Spleen (tissue), 7 donors: ENCODE measurements at regions not wholly inside any gene's neighbourhood (a gene's known extent, or its start where the extent isn't known, plus 50 kb on each side); places are given as distances from the start of the nearest gene placed in this dataset.

Experiments
- CTCF ChIP-seq, 11 experiments: fragments of 200-600 bp in 7 of 11; fragments of 450-650 bp in 4 of 11; sonication (generic) in 4 of 11; IDR thresholded peaks in 8 of 11; conservative IDR thresholded peaks in 3 of 11; 1 replicate in 7 of 11; 2 replicates in 4 of 11; pipeline versions ENCODE4 v1.4.0 to v1.8.0; 2016 to 2021; ENCODE audit warnings: antibody characterized with exemption in 11 of 11, inconsistent platforms in 4 of 11, mild to moderate bottlenecking in 1 of 11
- POLR2A ChIP-seq, 3 donors: fragments of 450-650 bp; IDR thresholded peaks; one replicate each; pipeline ENCODE4 v1.5.1; 2017; ENCODE audit warnings: antibody characterized with exemption in 3 of 3, mild to moderate bottlenecking in 1 of 3
- POLR2AphosphoS5 ChIP-seq, 3 donors: sonication (generic); formaldehyde crosslinking; IDR thresholded peaks; one replicate each; pipeline ENCODE4 v1.5.1; 2017; ENCODE audit warnings: antibody characterized with exemption in 3 of 3
- donor health status: DM: no; HTN: no; CAD: no; lungs with moderate emphysema.
- donor health status: DM: no; HTN: no; CAD: no.
- donor health status: DM: no; HTN: no; CAD: no.

- TF ChIP-seq CTCF (IDR thresholded peaks at IDR 0.05 in 8 of 11, conservative IDR thresholded peaks at IDR 0.05 in 3 of 11) (no peak), POLR2A (IDR thresholded peaks at IDR 0.05) (no peak), POLR2AphosphoS5 (IDR thresholded peaks at IDR 0.05) (peak in 1 of 3 donors; percentile 4)
Measured at GRCh38 chr6:1136415-1136774, 175.5 kb upstream of the FOXQ1 start.
